Urinary bladder (tissue), 3 donors: ENCODE measurements at regions not wholly inside any gene's neighbourhood (a gene's known extent, or its start where the extent isn't known, plus 50 kb on each side); places are given as distances from the start of the nearest gene placed in this dataset.

Source experiments
- DNase-seq: peaks from one replicate; pipeline ENCODE4 v3.0.0-alpha.2; 2015; ENCODE audit errors: extremely low spot score
- H3K27ac ChIP-seq: one replicate; pipeline ENCODE4 v1.5.1; 2013; ENCODE audit warnings: low read depth, mild to moderate bottlenecking, moderate library complexity
- H3K36me3 ChIP-seq: one replicate; pipeline ENCODE4 v1.6.1; 2013; ENCODE audit warnings: mild to moderate bottlenecking, moderate library complexity; ENCODE audit not compliant: insufficient read depth
- H3K4me1 ChIP-seq: one replicate; pipeline ENCODE4 v1.6.1; 2013; ENCODE audit warnings: mild to moderate bottlenecking, moderate library complexity; ENCODE audit not compliant: insufficient read depth
- H3K4me3 ChIP-seq: one replicate; pipeline ENCODE4 v1.5.1; 2013; ENCODE audit warnings: low read depth, low read length
- WGBS: extraction: QIAGEN DNeasy Blood & Tissue Kit; methylation state at CpG from one replicate; pipeline ENCODE4 v1.1.7; 2013; 5-methylcytosine and 5-hydroxymethylcytosine counted together
- donor health status: healthy with polysubstance abuse.
- donor health status: healthy.

- no peak for DNase-seq
- 79% methylated on average over 4 of the region's 4 CpGs for WGBS
- Histone ChIP-seq H3K27ac (no peak overlapping the region), H3K4me3 (no peak overlapping the region), H3K36me3 (no peaks in the 10 kb centered on the region), H3K4me1 (no peaks in the 10 kb centered on the region)
These were observed 77.5 kb downstream of the MID1IP1 start for GRCh38 chrX:38878641-38879340.

GRCh38 chrX:38879631-38880220 lies 78.5 kb downstream of the MID1IP1 start:
- H3K4me1 ChIP-seq, result no peaks in the 10 kb centered on the region
- no peak for DNase-seq
- no peak overlapping the region for H3K4me3 ChIP-seq
- H3K27ac ChIP-seq, result no peak overlapping the region
- no peaks in the 10 kb centered on the region for H3K36me3 ChIP-seq
- WGBS, result 58% methylated on average over 4 of the region's 4 CpGs

DNA sequence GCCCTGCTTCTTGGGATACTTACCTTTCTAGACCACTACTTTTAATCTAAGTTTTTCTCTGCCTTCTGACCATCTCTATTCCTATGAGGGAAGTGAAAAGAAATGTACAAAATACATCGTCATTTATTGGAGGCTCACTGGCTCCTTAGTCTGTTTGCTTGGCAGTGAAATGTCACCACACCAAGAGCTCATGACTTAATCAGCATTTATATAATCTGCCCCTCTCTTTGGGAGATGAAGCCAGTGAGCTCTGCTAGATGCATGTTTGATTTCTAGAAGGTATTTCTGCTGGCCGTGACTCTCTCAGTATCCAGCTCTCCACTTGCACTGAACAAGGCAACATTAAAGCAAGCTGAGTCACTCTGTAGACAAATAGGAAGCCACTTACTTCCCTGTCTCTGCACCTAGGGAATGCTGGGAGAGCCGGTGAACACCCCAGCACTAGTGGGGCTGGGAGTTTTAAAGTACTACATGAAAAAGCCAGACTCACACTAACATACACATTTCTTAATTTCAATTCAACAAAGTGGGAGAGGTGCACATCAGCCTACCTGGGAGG lies 79.1 kb downstream of the MID1IP1 start:
- H3K27ac ChIP-seq, result no peak overlapping the region

DNA sequence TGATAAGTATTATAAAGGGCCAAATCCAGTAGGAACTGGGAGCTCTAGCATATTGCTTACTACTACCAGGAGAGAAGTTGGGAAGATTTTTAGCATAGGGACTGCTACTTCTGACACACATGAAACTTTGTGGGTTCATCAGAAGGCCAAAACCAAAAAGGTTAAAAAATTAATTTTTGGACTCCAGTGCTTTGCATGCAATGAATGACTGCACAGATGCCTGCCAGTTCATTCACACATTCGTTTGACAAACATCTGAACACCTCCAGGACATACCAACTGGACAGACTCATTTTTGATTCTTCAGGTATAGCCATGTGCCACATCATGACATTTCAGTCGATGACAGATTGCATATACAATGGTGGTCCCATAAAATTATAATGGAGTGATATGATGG lies 79.8 kb downstream of the MID1IP1 start:
- WGBS, result 92% methylated on average over 2 of the region's 2 CpGs
- no peak for DNase-seq
- Histone ChIP-seq H3K27ac (no peak overlapping the region), H3K4me3 (no peak overlapping the region), H3K36me3 (no peaks in the 10 kb centered on the region), H3K4me1 (no peaks in the 10 kb centered on the region)

More for the DNA sequence above, 79.1 kb downstream of the MID1IP1 start:
- H3K36me3 ChIP-seq, result no peaks in the 10 kb centered on the region
- no peak for DNase-seq
- no peaks in the 10 kb centered on the region for H3K4me1 ChIP-seq
- H3K4me3 ChIP-seq, result no peak overlapping the region
- 37% methylated on average over 3 of the region's 3 CpGs for WGBS

- no peak for DNase-seq
- H3K36me3 ChIP-seq, result no peaks in the 10 kb centered on the region
- WGBS, result 91% methylated on average over 4 of the region's 4 CpGs
- no peaks in the 10 kb centered on the region for H3K4me1 ChIP-seq
- H3K27ac ChIP-seq, result no peak overlapping the region
- H3K4me3 ChIP-seq, result no peak overlapping the region
These were observed 80.5 kb downstream of the MID1IP1 start for GRCh38 chrX:38881727-38882126.

DNA sequence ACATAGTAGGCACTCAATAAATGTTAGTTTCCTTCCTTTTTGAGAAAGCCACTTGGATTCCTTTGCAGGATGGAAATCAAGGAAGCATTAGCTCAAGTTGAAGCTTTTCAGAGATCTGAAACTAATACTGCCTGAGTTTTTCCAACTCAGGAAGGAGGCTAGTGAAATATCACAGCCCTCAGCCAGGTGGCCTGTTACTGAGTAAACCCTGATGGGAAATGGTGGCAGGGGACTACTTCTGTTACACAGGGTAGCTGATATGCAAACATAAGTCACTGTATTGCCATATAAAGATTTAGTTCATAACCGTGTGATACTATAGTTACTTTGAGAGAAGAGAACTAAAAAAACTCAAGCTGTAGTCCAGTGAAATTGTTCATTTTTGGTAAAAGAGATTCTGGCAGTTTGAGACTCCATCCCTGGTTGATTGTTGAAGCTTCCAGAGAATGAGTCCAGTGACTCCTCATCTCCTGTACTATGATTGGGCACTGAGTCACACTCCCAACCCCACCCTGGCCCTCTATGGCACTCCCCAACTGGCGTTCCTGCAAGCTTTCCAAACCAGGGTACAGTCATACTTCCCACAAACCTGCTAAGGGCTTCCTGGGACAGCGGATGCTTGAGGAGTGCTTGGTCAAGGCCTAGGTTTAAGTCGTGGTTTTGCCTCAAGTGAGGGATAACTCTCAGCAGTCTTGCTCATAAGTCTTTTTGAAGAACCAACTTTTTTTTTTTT lies 81.8 kb downstream of the MID1IP1 start:
- DNase-seq, result no peak
- no peaks in the 10 kb centered on the region for H3K4me1 ChIP-seq
- no peak overlapping the region for H3K4me3 ChIP-seq
- no peaks in the 10 kb centered on the region for H3K36me3 ChIP-seq
- no peak overlapping the region for H3K27ac ChIP-seq
- WGBS, result 89% methylated on average over 4 of the region's 4 CpGs

- Histone ChIP-seq H3K4me1 (no peaks in the 10 kb centered on the region), H3K27ac (no peak overlapping the region), H3K36me3 (no peaks in the 10 kb centered on the region), H3K4me3 (no peak overlapping the region)
- DNase-seq, result no peak
- WGBS, result 100% methylated on average over 1 of the region's 1 CpG
These were observed 84.9 kb downstream of the MID1IP1 start for GRCh38 chrX:38886112-38886511.

GRCh38 chrX:38887222-38887621 lies 86.0 kb downstream of the MID1IP1 start:
- DNase-seq, result no peak
- no peak overlapping the region for H3K27ac ChIP-seq
- WGBS, result 29% methylated on average over 2 of the region's 2 CpGs
- no peaks in the 10 kb centered on the region for H3K4me1 ChIP-seq
- H3K4me3 ChIP-seq, result no peak overlapping the region
- H3K36me3 ChIP-seq, result no peaks in the 10 kb centered on the region

DNA sequence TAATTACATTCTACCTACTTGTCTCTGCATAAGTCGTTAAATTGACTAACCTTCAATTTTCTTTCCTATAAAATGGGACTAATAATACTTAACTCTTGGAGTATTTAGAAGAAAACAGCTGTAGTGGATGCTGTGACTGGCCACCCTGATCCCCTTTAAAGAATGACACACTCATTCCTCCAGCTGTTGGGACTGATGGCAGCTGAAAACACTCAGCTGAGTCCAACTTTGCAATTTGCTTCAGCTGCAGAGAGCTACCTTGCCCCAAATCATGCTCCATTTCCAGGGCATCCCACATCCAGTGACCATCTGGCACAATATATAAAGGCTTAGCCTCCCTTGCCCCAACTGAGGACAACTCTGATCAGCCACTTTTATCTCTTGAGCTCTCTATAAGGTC lies 89.1 kb downstream of the MID1IP1 start:
- Histone ChIP-seq H3K27ac (no peak overlapping the region), H3K4me1 (no peaks in the 10 kb centered on the region), H3K4me3 (no peak overlapping the region), H3K36me3 (no peaks in the 10 kb centered on the region)
- DNase-seq, result no peak
- 81% methylated on average over 1 of the region's 1 CpG for WGBS

DNA sequence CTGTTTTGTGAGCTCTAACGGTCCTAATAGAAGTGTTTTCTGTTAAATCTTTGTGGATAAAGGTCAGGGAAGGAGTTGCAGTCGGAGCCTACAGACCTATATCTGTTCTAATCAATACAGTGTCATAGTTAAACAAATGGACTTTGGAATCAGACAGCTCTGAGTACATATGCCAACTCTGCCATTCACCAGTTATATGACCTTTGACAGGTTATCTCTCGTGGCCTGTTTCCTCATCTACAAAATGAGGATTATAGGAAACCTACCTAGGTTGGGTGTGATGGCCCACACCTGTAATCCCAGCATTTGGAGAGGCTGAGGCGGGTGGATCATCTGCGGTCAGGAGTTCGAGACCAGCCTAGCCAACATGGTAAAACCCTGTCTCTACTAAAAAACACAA lies 89.7 kb downstream of the MID1IP1 start:
- Histone ChIP-seq H3K4me1 (no peaks in the 10 kb centered on the region), H3K36me3 (no peaks in the 10 kb centered on the region), H3K4me3 (no peak overlapping the region), H3K27ac (no peak overlapping the region)
- 87% methylated on average over 6 of the region's 6 CpGs for WGBS
- DNase-seq, result no peak

GRCh38 chrX:38891641-38892413 lies 90.6 kb downstream of the MID1IP1 start:
- Histone ChIP-seq H3K27ac (no peak overlapping the region), H3K4me3 (no peak overlapping the region), H3K36me3 (no peaks in the 10 kb centered on the region), H3K4me1 (no peaks in the 10 kb centered on the region)
- WGBS, result 69% methylated on average over 4 of the region's 4 CpGs
- DNase-seq, result no peak

- Histone ChIP-seq H3K27ac (no peak overlapping the region), H3K4me3 (no peak overlapping the region), H3K4me1 (no peaks in the 10 kb centered on the region), H3K36me3 (no peaks in the 10 kb centered on the region)
- DNase-seq, result no peak
- 89% methylated on average over 4 of the region's 4 CpGs for WGBS
These were observed 92.2 kb downstream of the MID1IP1 start for GRCh38 chrX:38893441-38893840.

GRCh38 chrX:38895775-38896174 lies 94.5 kb downstream of the MID1IP1 start:
- DNase-seq, result no peak
- WGBS, result 95% methylated on average over 1 of the region's 1 CpG
- H3K27ac ChIP-seq, result no peak overlapping the region
- H3K4me1 ChIP-seq, result no peaks in the 10 kb centered on the region
- H3K36me3 ChIP-seq, result no peaks in the 10 kb centered on the region
- no peak overlapping the region for H3K4me3 ChIP-seq
